ENCODE measurements at regions not wholly inside any gene's neighbourhood (a gene's known extent, or its start where the extent isn't known, plus 50 kb on each side); places are given as distances from the start of the nearest gene placed in this dataset.

DNA sequence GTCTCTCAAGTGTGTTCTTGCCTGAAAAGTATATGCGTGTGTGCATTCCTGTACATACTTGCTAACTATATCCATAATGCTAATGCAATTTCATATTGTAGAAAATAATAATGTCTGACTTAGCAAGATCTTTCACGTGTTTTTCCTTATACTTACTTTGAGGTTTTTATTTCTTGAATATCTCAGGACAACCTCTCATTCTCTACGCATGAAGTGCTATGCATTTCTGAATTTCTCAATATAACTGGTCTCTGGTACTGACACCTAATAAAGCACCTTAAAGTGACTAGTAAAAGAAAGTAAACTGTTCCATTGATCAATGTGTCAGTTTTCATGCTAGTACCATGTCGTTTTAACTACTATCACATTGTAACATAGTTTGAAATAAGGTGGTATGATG is 589.9 kb upstream of the ADGRB3 start:
- no peaks in the 10 kb centered on the region for H3K36me3 ChIP-seq (ENCODE audit: insufficient read depth, low read length, poor library complexity, severe bottlenecking)
- intact Hi-C loops (cut with micrococcal nuclease; ENCODE audit: unreplicated experiment), result no loop called here
- no peak overlapping the region for H3K27ac ChIP-seq (ENCODE audit: low read depth, low read length, poor library complexity, severe bottlenecking)
- POLR2A ChIA-PET (ENCODE audit: low non-redundant PET), result interaction anchor here (0.7 kb wide), 1 partner anchor 435 kb away, joined by 4 read pairs; no protein-coding TSS in a partner anchor
- no peaks in the 10 kb centered on the region for H3K9me3 ChIP-seq (ENCODE audit: low read depth, low read length, poor library complexity, severe bottlenecking)
- DNase-seq (ENCODE audit: low spot score), result no peak
- H3K4me1 ChIP-seq (ENCODE audit: insufficient read depth, low read length, poor library complexity, severe bottlenecking), result no peaks in the 10 kb centered on the region
- TF ChIP-seq, protein P1, sequence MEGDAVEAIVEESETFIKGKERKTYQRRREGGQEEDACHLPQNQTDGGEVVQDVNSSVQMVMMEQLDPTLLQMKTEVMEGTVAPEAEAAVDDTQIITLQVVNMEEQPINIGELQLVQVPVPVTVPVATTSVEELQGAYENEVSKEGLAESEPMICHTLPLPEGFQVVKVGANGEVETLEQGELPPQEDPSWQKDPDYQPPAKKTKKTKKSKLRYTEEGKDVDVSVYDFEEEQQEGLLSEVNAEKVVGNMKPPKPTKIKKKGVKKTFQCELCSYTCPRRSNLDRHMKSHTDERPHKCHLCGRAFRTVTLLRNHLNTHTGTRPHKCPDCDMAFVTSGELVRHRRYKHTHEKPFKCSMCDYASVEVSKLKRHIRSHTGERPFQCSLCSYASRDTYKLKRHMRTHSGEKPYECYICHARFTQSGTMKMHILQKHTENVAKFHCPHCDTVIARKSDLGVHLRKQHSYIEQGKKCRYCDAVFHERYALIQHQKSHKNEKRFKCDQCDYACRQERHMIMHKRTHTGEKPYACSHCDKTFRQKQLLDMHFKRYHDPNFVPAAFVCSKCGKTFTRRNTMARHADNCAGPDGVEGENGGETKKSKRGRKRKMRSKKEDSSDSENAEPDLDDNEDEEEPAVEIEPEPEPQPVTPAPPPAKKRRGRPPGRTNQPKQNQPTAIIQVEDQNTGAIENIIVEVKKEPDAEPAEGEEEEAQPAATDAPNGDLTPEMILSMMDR (conservative IDR thresholded peaks at IDR 0.05; ENCODE audit: low read depth, low read length), result no peak
- no peak for TF ChIP-seq EZH2 (IDR thresholded peaks at IDR 0.05; ENCODE audit: borderline replicate concordance, low read depth, low read length, poor library complexity, severe bottlenecking)
- H3K4me3 ChIP-seq (ENCODE audit: low read depth, low read length, poor library complexity, severe bottlenecking), result no peak overlapping the region
- no peaks in the 10 kb centered on the region for H3K27me3 ChIP-seq (replicated peaks; ENCODE audit: insufficient read depth, low read depth, low read length, poor library complexity)
- CTCF ChIA-PET, result no interaction called here
- BruUV-seq (replicated peaks), result no TSS peak

DNA sequence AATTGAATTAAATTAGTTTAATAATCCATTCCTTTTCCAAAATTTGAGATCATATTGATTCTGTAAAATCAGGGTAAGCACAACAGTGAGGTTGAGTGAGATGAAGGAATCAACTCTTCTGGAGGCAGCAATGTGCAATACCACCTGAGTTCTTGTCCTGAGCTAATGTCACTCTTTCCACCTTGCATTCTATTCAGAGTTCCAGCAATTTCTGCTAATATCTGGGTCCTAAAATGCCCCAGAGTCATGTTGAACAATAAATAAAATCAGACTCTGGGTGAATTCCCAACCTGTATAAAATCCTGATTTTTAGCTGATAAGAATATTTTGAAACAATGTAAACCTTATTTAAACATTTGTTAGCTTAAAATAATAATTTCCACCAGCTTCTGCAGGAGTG is 590.8 kb upstream of the ADGRB3 start:
- intact Hi-C loops (cut with micrococcal nuclease; ENCODE audit: unreplicated experiment), result no loop called here
- BruUV-seq (replicated peaks), result no TSS peak
- ChIA-PET POLR2A (ENCODE audit: low non-redundant PET) (no interaction called here), CTCF (no interaction called here)
- no peak overlapping the region for H3K4me3 ChIP-seq (ENCODE audit: low read depth, low read length, poor library complexity, severe bottlenecking)
- H3K36me3 ChIP-seq (ENCODE audit: insufficient read depth, low read length, poor library complexity, severe bottlenecking), result no peaks in the 10 kb centered on the region
- no peaks in the 10 kb centered on the region for H3K9me3 ChIP-seq (ENCODE audit: low read depth, low read length, poor library complexity, severe bottlenecking)
- TF ChIP-seq EZH2 (IDR thresholded peaks at IDR 0.05; ENCODE audit: borderline replicate concordance, low read depth, low read length, poor library complexity, severe bottlenecking), result no peak
- TF ChIP-seq, protein P1 (conservative IDR thresholded peaks at IDR 0.05; ENCODE audit: low read depth, low read length), result no peak
- H3K27ac ChIP-seq (ENCODE audit: low read depth, low read length, poor library complexity, severe bottlenecking), result no peak overlapping the region
- H3K4me1 ChIP-seq (ENCODE audit: insufficient read depth, low read length, poor library complexity, severe bottlenecking), result no peaks in the 10 kb centered on the region
- no peak for DNase-seq (ENCODE audit: low spot score)
- no peaks in the 10 kb centered on the region for H3K27me3 ChIP-seq (replicated peaks; ENCODE audit: insufficient read depth, low read depth, low read length, poor library complexity)

DNA sequence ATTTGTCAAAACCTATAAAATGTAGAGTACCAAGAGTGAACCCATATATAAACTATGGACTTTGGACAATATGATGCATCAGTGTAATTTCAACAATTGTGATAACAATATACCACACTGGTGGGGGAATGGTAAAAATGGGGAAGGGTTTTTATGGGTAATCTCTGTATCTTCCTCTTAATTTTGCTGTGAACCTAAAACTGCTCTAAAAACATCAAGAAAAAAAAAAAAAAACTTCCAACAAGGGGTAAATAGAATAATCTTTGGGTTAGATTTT is 592.0 kb upstream of the ADGRB3 start:
- Histone ChIP-seq H3K4me3 (ENCODE audit: low read depth, low read length, poor library complexity, severe bottlenecking) (no peak overlapping the region), H3K27ac (ENCODE audit: low read depth, low read length, poor library complexity, severe bottlenecking) (no peak overlapping the region), H3K36me3 (ENCODE audit: insufficient read depth, low read length, poor library complexity, severe bottlenecking) (no peaks in the 10 kb centered on the region), H3K4me1 (ENCODE audit: insufficient read depth, low read length, poor library complexity, severe bottlenecking) (no peaks in the 10 kb centered on the region), H3K9me3 (ENCODE audit: low read depth, low read length, poor library complexity, severe bottlenecking) (no peaks in the 10 kb centered on the region), H3K27me3 (replicated peaks; ENCODE audit: insufficient read depth, low read depth, low read length, poor library complexity) (no peaks in the 10 kb centered on the region)
- DNase-seq (ENCODE audit: low spot score), result no peak
- BruUV-seq (replicated peaks), result no TSS peak
- TF ChIP-seq EZH2 (IDR thresholded peaks at IDR 0.05; ENCODE audit: borderline replicate concordance, low read depth, low read length, poor library complexity, severe bottlenecking), result no peak
- TF ChIP-seq, protein P1 (conservative IDR thresholded peaks at IDR 0.05; ENCODE audit: low read depth, low read length), result no peak
- CTCF ChIA-PET, result no interaction called here
- POLR2A ChIA-PET (ENCODE audit: low non-redundant PET), result interaction anchor here (0.7 kb wide), 1 partner anchor 1000 kb away, joined by 10 read pairs; no protein-coding TSS in a partner anchor
- intact Hi-C loops (cut with micrococcal nuclease; ENCODE audit: unreplicated experiment), result no loop called here

Measured in A673 (cell line).